Loucy (cell line): ENCODE measurements at regions not wholly inside any gene's neighbourhood (a gene's known extent, or its start where the extent isn't known, plus 50 kb on each side); places are given as distances from the start of the nearest gene placed in this dataset.
A peak's percentile ranks its signal among the peaks of the same experiment; 100 is the strongest.

ENCODE experiments used
- H2AFZ ChIP-seq: fragments of 200-600 bp; sonication (generic); 2 replicates; pipeline ENCODE4 v1.6.0; 2016; ENCODE audit warnings: antibody characterized with exemption, mild to moderate bottlenecking, low read length, moderate library complexity
- H3F3A ChIP-seq: fragments of 200-600 bp; 2 replicates; pipeline ENCODE4 v1.6.0; 2016; ENCODE audit warnings: antibody characterized with exemption, low read depth, mild to moderate bottlenecking
- H3K27me3 ChIP-seq: fragments of 200-600 bp; sonication (generic); 2 replicates; pipeline ENCODE4 v1.6.1; 2014; ENCODE audit warnings: low read length, mild to moderate bottlenecking; ENCODE audit not compliant: insufficient read depth, poor library complexity, severe bottlenecking
- H3K36me3 ChIP-seq: fragments of 200-600 bp; sonication (generic); 2 replicates; pipeline ENCODE4 v1.6.1; 2016; ENCODE audit warnings: low read length; ENCODE audit not compliant: insufficient read depth
- H3K4me1 ChIP-seq: fragments of 200-600 bp; sonication (generic); 2 replicates; pipeline ENCODE4 v1.5.1; 2014; ENCODE audit warnings: low read length, mild to moderate bottlenecking; ENCODE audit not compliant: insufficient read depth, poor library complexity, severe bottlenecking
- H3K4me2 ChIP-seq: fragments of 200-600 bp; sonication (generic); 2 replicates; pipeline ENCODE4 v1.6.0; 2014; ENCODE audit warnings: antibody characterized with exemption, low read length, low read depth, mild to moderate bottlenecking; ENCODE audit not compliant: poor library complexity, severe bottlenecking
- H3K4me3 ChIP-seq: fragments of 200-600 bp; sonication (generic); 2 replicates; pipeline ENCODE4 v1.5.1; 2014; ENCODE audit warnings: low read length, mild to moderate bottlenecking, mixed read lengths; ENCODE audit not compliant: poor library complexity, severe bottlenecking
- H3K79me2 ChIP-seq: fragments of 200-600 bp; sonication (generic); 2 replicates; pipeline ENCODE4 v1.6.1; 2014; ENCODE audit warnings: low read length; ENCODE audit not compliant: insufficient read depth
- H3K9ac ChIP-seq: fragments of 200-600 bp; sonication (generic); 2 replicates; pipeline ENCODE4 v1.6.0; 2014; ENCODE audit warnings: mild to moderate bottlenecking, low read depth, low read length, moderate library complexity; ENCODE audit not compliant: poor library complexity, severe bottlenecking
- H3K9me2 ChIP-seq: fragments of 200-600 bp; sonication (generic); replicated peaks from 2 replicates; pipeline ENCODE4 v1.6.1; 2016; ENCODE audit warnings: low read depth, low read length, mixed read lengths
- H3K9me3 ChIP-seq: fragments of 200-600 bp; sonication (generic); 2 replicates; pipeline ENCODE4 v1.6.1; 2014; ENCODE audit warnings: mild to moderate bottlenecking, antibody characterized with exemption, low read length, low read depth; ENCODE audit not compliant: insufficient read depth
- H4K20me1 ChIP-seq: fragments of 200-600 bp; sonication (generic); 2 replicates; pipeline ENCODE4 v1.6.0; 2014; ENCODE audit warnings: antibody characterized with exemption, low read length, mild to moderate bottlenecking; ENCODE audit not compliant: insufficient read depth, poor library complexity, severe bottlenecking
- EZH2phosphoT487 ChIP-seq: fragments of 200-600 bp; IDR thresholded peaks from 2 replicates; pipeline ENCODE4 v1.6.1; 2018; ENCODE audit warnings: antibody characterized with exemption, mild to moderate bottlenecking, moderate library complexity, borderline replicate concordance
- TF ChIP-seq, protein P1 (sequence below): fragments of 200-600 bp; sonication (generic); conservative IDR thresholded peaks from 2 replicates; pipeline ENCODE4 v1.5.1; 2014; ENCODE audit warnings: mild to moderate bottlenecking, antibody characterized with exemption, low read length

DNA sequence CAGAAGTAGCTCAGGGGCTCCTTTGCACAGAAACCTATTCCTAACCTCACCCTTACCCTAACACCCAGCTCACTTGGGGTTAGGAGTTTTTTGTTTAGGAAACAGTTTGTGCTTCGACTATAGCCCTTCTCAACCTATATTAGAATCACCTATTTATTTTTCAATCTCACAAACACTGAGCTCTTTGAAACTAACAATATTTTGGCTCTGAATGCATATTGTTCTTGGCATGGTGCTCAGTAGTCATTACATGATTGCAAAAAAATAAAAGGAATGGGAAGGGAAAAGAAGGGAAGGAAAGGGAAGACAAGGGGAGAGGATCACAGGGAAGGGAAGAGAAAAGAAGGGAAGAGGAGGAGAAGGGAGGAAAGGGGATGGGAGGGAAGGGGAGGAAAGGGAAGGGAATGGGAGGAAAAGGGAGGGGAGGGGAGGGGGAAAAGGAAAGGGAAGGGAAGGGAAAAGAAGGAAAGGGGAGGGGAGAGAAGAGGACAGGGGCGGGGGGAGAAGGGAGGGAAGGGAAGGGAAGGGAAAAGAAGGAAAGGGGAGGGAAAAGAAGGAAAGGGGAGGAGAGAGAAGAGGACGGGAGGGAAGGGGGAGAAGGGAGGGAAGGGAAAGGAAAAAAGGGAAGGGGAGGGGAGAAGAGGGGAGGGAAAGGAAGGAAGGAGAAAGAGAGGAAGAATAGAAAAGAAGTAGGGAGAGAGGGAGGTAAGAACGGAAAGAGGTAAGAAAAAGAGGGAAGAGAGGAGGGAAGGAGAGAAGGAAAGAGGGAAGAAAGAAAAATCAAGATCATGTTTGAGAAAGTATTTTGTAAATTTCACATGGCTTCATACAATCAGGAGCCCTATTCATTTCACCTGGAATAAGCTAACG, 484.1 kb upstream of the NFIA start:
- Histone ChIP-seq H3K9me3 (peaks cover 5% of the 10 kb centered on the region; the same call in 1 of the 2 replicates), H3K79me2 (no peaks in the 10 kb centered on the region), H2AFZ (no peak overlapping the region), H3F3A (no peaks in the 10 kb centered on the region), H3K4me2 (no peak overlapping the region), H3K4me3 (no peak overlapping the region), H4K20me1 (no peaks in the 10 kb centered on the region), H3K9ac (no peak overlapping the region), H3K9me2 (no peaks in the 10 kb centered on the region), H3K27me3 (no peaks in the 10 kb centered on the region), H3K36me3 (no peaks in the 10 kb centered on the region), H3K4me1 (peaks cover 7% of the 10 kb centered on the region)
- no peak for TF ChIP-seq EZH2phosphoT487
- TF ChIP-seq, protein P1, sequence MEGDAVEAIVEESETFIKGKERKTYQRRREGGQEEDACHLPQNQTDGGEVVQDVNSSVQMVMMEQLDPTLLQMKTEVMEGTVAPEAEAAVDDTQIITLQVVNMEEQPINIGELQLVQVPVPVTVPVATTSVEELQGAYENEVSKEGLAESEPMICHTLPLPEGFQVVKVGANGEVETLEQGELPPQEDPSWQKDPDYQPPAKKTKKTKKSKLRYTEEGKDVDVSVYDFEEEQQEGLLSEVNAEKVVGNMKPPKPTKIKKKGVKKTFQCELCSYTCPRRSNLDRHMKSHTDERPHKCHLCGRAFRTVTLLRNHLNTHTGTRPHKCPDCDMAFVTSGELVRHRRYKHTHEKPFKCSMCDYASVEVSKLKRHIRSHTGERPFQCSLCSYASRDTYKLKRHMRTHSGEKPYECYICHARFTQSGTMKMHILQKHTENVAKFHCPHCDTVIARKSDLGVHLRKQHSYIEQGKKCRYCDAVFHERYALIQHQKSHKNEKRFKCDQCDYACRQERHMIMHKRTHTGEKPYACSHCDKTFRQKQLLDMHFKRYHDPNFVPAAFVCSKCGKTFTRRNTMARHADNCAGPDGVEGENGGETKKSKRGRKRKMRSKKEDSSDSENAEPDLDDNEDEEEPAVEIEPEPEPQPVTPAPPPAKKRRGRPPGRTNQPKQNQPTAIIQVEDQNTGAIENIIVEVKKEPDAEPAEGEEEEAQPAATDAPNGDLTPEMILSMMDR = no peak

GRCh38 chr1:60596791-60597750, 485.3 kb upstream of the NFIA start:
- H3K9me2 ChIP-seq = no peaks in the 10 kb centered on the region
- H3K79me2 ChIP-seq = no peaks in the 10 kb centered on the region
- no peak for TF ChIP-seq EZH2phosphoT487
- TF ChIP-seq, protein P1 = peak; percentile 30
- H3K9me3 ChIP-seq = peaks cover 5% of the 10 kb centered on the region; the same call in 1 of the 2 replicates
- no peak overlapping the region for H3K9ac ChIP-seq
- no peak overlapping the region for H2AFZ ChIP-seq
- H4K20me1 ChIP-seq = no peaks in the 10 kb centered on the region
- no peaks in the 10 kb centered on the region for H3K27me3 ChIP-seq
- no peaks in the 10 kb centered on the region for H3F3A ChIP-seq
- no peak overlapping the region for H3K4me2 ChIP-seq
- H3K36me3 ChIP-seq = no peaks in the 10 kb centered on the region
- peaks cover 7% of the 10 kb centered on the region for H3K4me1 ChIP-seq
- no peak overlapping the region for H3K4me3 ChIP-seq

DNA sequence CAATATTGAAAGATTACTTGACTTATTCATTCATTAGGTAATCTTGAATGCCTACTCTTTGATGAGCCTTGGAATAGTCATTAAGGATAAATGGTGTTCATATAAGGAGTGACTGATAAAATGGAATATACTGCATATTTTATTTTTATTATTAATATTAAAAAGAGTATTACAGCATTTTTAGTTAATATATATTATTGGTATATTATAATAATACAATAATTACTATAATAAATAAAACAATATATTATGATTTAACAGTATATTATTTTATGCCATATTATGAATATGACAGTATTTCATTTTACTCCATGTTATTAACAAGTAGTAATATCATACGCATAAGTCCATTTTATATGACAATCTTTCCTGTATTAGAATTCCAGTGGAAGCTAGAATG, 490.8 kb upstream of the NFIA start:
- no peak overlapping the region for H3K9ac ChIP-seq
- H3F3A ChIP-seq = no peaks in the 10 kb centered on the region
- no peaks in the 10 kb centered on the region for H3K79me2 ChIP-seq
- H3K4me2 ChIP-seq = no peak overlapping the region
- no peaks in the 10 kb centered on the region for H4K20me1 ChIP-seq
- peaks cover 6% of the 10 kb centered on the region for H3K4me1 ChIP-seq
- TF ChIP-seq EZH2phosphoT487 = no peak
- TF ChIP-seq, protein P1 = no peak
- no peak overlapping the region for H3K4me3 ChIP-seq
- H2AFZ ChIP-seq = no peak overlapping the region
- H3K9me3 ChIP-seq = peaks cover 5% of the 10 kb centered on the region; the same call in 1 of the 2 replicates
- H3K27me3 ChIP-seq = no peaks in the 10 kb centered on the region
- H3K9me2 ChIP-seq = no peaks in the 10 kb centered on the region
- no peaks in the 10 kb centered on the region for H3K36me3 ChIP-seq
